ENCODE measurements at regions not wholly inside any gene's neighbourhood (a gene's known extent, or its start where the extent isn't known, plus 50 kb on each side); places are given as distances from the start of the nearest gene placed in this dataset.

DNA sequence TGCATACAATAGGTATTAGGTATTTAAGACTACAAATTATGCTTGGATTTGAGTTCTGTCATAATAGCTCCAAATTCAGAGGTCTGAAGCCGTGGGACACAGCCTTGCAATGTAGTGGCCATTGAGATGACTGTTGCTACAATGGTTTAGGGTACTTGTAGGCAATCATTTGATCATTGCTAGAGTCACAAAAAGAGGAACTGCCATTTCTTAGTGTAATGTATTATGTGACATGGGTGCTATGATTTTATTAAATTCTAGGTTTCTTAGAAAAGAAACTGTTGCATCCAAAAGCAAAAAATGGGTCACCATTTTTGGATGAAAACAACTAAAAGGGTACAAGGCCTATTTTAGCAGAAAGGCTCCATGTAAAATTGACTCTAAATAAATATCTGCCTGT is 129.9 kb upstream of the ZNF644 start:
- no peak for DNase-seq (ENCODE audit: low spot score)

GRCh38 chr1:91148641-91149069 is 126.8 kb upstream of the ZNF644 start:
- DNase-seq (ENCODE audit: low spot score): peak; percentile 3

- no peak for DNase-seq (ENCODE audit: low spot score)
Observed at GRCh38 chr1:91141858-91142257, 120.0 kb upstream of the ZNF644 start.

- no peak for DNase-seq (ENCODE audit: low spot score)
Observed at GRCh38 chr1:91138959-91139358, 117.1 kb upstream of the ZNF644 start.

DNA sequence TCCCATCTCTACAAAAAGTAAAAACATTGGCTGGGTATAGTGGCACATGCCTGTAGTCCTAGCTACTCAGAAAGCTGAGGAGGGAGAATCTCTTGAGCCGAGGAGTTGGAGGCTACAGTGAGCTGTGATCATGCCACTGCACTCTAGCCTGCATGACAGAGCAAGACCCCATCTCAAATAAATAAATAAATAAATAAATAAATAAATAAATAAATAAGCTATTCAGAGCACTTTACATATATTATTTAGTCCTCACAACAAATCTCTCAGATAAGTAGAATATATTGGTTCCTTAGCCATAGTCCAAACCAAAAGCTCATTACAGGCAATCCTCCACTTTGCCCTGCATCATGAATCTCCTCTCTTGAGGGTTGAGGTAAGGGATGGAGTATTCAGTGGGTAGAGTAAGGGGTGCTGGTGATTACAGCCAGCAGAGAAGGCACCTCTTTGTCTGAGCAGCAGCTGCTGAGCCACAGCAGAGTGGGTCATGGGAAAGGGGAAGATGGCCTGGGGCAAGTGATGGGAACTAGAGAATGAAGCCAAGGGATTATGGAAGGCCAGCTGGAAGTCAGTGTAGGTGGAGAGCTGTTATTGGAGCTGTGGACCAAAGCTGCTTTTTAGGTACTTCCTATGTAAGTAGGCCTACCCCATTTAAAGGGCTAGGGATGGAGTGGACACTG is 115.5 kb upstream of the ZNF644 start:
- DNase-seq (ENCODE audit: low spot score): no peak

DNA sequence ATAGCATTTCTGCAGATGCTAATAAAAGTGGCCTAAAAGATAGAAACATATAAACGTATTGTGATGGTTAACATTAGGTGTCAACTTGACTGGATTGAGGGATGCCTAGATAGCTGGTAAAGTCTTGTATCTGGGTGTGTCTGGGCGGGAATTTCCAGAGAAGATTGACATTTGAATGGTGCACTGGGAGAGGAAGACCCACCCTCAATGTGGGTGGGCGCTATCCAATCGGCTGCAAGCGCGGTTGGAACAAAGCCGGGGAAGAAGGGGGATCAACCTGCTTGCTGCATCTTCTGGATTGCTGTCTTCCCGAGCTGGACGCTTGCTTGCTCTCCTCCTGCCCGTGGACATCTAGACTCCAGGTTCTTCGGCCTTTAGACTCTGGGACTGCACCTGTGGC is 114.0 kb upstream of the ZNF644 start:
- no peak for DNase-seq (ENCODE audit: low spot score)

DNA sequence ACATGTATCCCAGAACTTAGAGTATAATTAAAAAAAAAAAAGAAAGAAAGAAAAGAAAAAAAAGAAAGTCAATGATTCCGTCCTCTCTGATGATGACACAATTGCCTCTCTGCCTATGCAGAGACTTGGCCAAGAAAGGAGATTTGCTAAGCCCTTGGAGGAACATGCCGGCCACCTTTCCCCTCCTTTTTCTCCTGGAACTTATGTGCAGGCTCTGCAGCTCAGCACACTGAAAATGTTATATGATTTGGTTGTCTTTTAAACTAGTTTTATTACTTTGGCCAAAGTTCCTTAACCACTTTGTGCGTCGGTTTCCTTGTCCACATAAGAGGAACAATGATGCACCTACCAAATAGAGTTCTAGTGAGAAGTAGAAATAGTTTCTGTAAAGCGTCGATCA is 111.4 kb upstream of the ZNF644 start:
- no peak for DNase-seq (ENCODE audit: low spot score)

DNA sequence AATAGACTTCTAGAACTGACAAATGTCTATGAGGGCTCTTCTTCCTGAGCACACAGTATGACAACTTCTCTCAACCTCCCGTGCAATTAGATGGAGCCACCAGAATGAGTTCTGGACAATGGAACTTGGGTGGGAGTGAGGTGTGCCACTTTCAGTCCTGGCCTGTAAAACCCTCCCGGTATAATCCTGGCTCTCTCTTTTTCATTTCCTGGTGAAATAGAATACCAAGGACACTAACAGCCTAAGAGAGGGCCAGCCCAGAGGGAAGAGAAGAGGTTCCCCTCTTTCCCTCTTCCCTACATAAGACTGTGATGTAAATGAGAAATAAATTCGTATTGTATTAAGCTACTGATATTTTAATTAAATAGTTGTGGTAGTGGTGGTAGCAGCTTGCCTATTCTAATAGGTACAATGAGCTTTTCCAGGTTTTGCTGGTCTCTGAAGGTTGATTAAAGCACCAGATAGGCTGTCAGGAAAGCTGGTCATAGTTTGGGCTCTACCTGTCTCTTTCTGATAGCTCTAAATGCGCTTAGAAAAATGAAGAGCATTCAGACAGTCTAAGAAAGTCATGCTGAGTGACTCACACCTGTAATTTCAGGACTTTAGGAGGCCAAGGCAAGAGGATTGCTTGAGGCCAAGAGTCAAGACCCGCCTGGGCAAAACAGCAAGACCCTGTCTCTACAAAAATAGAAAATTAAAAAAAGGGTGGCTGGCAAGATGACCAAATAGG is 108.6 kb upstream of the ZNF644 start:
- DNase-seq (ENCODE audit: low spot score): no peak

- no peak for DNase-seq (ENCODE audit: low spot score)
Observed at GRCh38 chr1:91129458-91129857, 107.6 kb upstream of the ZNF644 start.

DNA sequence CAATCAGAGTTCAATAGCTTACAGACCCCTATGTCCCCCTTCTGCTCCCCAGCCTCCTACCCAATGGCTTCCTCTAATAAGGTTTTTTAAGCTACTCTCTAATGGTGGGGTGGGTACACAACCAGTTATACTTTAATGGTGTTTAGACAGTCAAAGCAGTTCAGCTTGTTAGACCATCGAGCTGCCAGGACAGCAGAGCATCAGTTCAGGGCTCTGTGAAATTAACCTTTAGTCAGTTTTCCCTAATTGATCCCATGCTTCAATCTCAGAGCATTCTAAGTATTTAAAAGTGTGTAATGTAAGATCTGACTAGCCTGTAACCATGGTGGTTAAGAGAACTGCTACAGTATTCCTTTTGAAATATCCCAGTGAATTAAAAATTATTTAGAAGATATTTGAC is 107.2 kb upstream of the ZNF644 start:
- DNase-seq (ENCODE audit: low spot score): no peak

- DNase-seq (ENCODE audit: low spot score): no peak
Observed at GRCh38 chr1:91124989-91125417, 103.2 kb upstream of the ZNF644 start.

DNA sequence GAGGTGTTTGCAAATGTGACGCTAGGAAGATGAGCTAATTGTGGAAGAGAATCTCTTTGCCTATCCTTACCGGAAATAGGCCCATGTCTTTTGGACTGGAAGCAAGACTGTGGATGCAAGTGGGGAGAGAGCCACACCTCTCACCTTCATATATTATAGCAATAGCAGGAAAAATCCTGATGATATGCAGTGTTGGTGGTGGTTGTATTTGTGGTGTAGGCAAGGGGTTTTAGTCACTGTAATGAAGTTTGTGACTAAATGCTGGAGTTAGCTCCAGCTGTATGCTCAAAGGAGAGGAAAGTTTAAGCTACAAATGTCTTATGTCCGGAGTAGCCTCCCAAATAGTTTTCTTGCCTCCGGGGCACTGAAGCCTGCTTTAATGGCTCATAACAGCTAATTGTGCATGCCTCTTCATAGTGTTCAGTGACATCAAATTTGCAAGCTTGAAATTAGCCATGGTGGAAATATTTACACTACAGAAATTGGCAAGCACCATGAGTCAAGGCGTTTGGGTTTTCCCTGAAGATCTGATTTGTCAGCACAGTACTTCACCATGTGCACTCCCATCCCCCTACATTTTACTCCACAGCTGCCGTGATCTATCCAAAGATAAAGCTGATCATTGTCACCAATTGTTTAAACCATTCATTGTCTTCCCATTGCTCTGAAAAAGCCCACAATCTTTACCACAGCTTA is 102.6 kb upstream of the ZNF644 start:
- no peak for DNase-seq (ENCODE audit: low spot score)

DNA sequence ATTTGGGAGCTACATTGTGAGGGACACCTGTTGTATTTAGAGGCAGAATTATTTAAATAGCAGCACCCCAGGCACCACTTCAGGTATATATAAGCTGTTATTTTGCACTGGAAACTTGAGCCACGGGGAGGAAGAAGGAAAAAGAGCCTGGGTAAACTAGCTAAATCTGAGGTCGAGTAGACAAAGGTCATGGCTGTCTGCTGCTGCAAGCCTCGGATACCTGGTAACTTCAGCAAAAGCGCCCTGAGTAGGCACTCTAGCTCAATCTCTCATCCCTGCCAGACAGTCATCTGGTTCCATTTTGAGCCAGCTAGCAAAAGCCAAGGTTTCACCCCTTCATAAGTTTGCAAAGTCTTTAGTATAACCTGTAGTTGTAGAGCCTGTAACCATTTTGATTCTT is 101.9 kb upstream of the ZNF644 start:
- no peak for DNase-seq (ENCODE audit: low spot score)

- no peak for DNase-seq (ENCODE audit: low spot score)
Observed at GRCh38 chr1:91123319-91123718, 101.5 kb upstream of the ZNF644 start.

DNA sequence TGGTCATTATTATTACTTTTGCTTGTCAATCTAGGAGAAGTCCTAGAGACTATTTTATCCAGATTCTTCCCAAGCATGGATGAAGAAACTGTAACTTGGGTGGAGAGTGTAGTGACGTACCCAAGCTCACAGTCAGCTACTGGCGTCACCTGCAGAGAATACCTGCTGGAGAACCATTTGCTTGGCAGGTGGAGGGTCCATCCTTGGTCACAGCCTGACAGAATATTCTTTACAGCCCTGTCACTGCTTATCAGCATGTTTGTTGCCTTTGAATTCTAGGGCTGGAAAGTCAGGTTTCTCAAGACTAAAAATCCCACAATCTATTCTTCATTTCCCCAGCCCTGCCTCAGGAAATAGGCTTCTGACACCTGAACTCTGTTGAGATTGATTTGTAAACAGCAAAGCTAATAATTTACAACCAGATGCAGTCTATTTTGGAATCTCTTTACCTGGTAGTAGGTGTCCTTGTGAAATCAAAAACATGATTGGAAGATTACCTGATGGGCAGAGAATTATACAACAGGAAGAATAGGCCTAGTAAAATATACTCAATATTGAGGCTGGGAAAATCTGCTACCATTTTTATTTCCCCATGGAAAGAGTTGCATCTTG is 100.4 kb upstream of the ZNF644 start:
- DNase-seq (ENCODE audit: low spot score): no peak

DNA sequence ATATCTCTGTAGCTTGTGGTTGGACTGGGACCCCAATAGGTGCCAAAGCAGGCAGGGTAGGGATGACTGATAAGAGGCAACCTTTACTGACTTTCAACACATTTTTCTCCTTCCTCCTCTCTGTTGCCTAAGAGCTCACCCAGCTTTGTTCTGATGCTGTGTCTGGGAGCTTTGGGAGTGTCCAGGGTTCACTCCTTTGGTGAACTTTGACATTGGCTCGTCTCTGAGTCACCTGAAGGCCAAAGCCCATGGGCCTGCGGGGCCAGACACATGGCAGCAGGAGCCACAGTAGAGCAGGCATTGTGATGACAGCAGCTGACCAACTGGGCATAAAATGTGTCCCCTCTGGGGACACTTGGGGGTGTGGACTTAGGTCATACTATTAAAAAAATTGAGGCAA is 99.5 kb upstream of the ZNF644 start:
- no peak for DNase-seq (ENCODE audit: low spot score)

DNA sequence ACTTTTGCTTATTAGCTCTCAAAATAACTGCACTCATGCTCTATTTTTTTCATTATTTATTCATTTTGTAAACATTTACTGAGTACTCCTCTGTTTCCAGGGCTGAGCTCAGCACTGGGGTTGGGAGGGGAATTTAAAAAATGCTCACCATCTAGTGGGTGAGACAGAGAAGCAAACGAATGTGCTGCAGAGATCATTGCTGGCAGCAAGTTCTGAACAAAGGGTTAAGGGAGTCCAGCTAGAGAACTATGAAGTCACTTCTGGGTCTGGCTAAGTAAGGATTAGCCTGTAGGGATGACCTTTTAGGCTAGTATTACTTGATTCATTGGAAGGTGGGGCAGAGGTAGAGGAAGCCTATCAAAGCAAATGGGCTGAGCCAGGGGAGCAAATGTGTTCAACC is 99.1 kb upstream of the ZNF644 start:
- no peak for DNase-seq (ENCODE audit: low spot score)

DNA sequence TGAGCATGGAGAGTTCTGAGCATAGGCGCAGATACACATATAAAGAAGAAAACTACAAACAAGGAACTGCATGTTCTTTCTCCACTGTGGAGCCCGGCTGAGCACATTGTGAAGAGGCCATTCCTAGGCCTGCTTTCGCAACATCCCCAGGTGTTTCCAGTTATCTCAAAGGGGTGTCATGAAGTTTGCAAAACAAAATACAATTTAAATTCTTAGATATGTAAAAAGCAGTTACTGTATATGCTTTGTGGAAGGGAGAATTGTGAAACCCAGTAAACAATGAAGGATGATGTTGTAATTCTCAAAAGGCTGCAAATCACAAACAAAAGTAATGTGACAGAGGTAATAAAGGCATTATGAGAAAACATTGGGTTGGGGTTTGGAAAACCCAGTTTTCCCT is 98.6 kb upstream of the ZNF644 start:
- no peak for DNase-seq (ENCODE audit: low spot score)

DNA sequence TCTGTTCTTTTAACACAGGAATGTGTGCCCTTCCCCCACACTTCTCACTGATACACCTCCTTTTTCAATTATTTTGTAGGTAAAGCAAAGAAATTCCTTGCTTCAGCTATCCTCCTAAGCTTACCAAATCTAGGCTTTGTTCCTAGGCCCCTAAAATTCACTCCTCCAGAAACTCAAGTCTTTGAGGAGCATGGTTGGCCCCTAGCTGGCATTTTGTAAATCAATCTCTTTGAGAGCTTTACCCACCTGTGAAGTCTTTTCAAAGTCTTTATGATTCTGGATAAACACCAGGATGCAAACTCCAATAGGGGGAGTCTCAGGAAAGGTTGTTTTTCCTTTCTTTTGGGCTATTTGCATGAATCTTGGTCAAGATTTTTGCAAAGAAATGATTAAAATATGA is 82.9 kb upstream of the ZNF644 start:
- no peak for DNase-seq (ENCODE audit: low spot score)

DNA sequence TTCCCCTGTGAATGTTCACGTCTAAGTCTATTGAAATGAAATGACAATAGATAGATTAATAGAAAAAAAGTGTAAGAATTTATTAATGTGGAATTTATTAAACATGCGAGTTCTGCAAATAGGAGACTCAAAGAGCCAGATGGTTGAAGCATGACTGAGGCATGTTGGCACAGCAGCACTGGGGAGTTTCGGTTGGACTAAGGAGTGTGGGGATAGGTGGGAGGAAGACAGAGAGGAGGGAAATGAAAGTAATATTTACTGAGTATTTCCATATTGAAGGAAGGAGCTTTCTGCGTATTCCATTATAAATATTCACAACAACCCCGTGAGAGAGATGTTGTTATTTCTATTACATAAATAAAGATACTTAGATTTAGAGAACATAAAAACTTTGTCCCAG is 79.5 kb upstream of the ZNF644 start:
- no peak for DNase-seq (ENCODE audit: low spot score)

GRCh38 chr1:91099746-91100621 is 78.1 kb upstream of the ZNF644 start:
- DNase-seq (ENCODE audit: low spot score): peak; percentile 75
